ENCODE measurements at regions not wholly inside any gene's neighbourhood (a gene's known extent, or its start where the extent isn't known, plus 50 kb on each side); places are given as distances from the start of the nearest gene placed in this dataset.

DNA sequence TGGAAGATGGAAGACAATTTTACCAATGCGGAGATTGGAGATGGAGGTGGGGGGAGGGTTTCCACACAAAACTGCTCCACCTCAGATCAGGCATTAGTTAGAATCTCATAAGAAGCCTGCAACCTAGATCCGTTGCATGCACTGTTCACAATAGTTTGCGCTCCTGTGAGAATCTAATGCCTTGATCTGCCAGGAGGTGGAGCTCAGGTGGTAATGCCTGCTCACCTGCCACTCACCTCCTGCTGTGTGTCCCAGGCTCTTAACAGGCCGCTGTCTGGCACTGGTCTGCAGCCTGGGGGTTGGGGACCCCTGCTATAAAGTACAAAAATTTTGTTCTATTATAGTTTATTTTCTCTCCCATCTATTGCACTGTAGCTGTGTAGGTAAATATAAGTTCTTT is 84.9 kb upstream of the FOXG1 start:
- Histone ChIP-seq H3K36me3 (ENCODE audit: insufficient read depth, low read length) (no peaks in the 10 kb centered on the region), H3K4me3 (ENCODE audit: low read length) (no peak overlapping the region), H3K27me3 (ENCODE audit: insufficient read depth, low read length) (no peaks in the 10 kb centered on the region), H2AFZ (ENCODE audit: low read depth, low read length) (no peak overlapping the region), H3K9me3 (ENCODE audit: low read length) (no peaks in the 10 kb centered on the region), H3K4me1 (ENCODE audit: insufficient read depth, low read length) (no peaks in the 10 kb centered on the region)

DNA sequence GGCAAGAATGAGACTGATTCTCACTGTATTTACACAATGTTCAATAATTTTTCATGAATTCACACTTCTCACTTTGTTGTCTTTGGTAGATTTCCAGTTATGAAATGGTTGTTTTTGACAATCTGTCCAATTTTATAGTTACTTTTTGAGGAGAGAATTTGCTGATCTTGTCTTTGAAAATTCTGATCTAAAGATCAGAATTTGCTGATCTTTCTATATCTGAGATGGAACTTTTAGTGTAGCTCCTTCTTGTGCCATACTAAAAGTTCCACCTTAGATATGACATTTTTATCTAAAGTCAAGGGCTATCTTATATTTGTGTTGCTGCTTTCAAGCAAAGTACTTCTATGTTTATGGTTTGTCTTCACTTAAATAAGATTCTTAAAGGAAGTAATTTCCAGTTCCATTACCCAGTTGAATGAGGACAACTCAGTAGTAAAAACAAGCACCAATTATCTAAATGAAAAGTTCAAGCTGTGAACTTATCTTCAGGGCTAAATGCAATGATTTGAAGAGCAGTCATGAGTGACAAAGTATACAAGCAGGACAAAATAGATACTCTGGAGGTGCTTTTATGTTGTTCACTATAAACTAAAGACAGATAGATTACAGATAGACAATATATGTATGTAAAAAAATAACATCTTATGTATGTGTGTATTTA is 76.4 kb upstream of the FOXG1 start:
- Histone ChIP-seq H2AFZ (ENCODE audit: low read depth, low read length) (no peak overlapping the region), H3K9me3 (ENCODE audit: low read length) (no peaks in the 10 kb centered on the region), H3K4me3 (ENCODE audit: low read length) (no peak overlapping the region), H3K4me1 (ENCODE audit: insufficient read depth, low read length) (no peaks in the 10 kb centered on the region), H3K27me3 (ENCODE audit: insufficient read depth, low read length) (no peaks in the 10 kb centered on the region), H3K36me3 (ENCODE audit: insufficient read depth, low read length) (no peaks in the 10 kb centered on the region)

DNA sequence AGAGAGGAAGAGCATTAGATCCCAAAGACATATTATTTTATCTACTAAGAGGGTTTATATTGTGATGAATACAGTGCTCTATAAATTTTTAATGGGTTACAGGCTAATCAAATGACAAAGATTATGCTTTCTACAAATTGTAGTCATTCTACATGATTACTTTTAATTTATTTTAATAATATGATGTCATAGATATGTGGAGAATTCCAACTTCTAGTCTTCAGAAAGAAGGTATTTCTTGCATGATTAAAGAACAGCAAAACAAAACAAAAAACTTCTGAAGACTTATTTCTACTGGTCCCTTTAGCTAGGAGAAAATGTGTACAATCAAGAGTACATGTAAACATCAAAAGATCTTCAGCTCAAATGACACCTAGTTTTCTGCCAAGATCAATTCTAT is 71.5 kb upstream of the FOXG1 start:
- no peaks in the 10 kb centered on the region for H3K4me1 ChIP-seq (ENCODE audit: insufficient read depth, low read length)
- no peaks in the 10 kb centered on the region for H3K27me3 ChIP-seq (ENCODE audit: insufficient read depth, low read length)
- no peak overlapping the region for H2AFZ ChIP-seq (ENCODE audit: low read depth, low read length)
- no peaks in the 10 kb centered on the region for H3K36me3 ChIP-seq (ENCODE audit: insufficient read depth, low read length)
- H3K4me3 ChIP-seq (ENCODE audit: low read length) = no peak overlapping the region
- H3K9me3 ChIP-seq (ENCODE audit: low read length) = no peaks in the 10 kb centered on the region

DNA sequence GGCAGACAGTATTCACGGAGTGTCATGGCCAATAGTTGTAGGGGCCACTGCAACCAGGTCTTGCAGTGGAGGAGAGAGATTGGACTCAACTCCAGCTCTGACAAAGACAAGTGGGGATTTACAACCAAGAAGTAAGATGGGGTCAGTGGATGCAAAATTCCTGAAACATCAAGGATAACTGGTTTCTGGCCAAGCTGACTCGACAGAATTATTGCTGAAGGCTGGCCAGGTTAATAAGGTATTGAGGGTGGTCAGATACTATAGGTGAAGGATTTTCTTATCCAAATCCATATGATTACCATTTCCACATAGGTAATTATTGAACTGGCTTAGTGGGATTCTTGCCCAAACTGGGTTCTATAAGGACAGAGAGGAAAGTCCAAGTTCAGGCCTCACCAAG is 64.9 kb upstream of the FOXG1 start:
- H3K27me3 ChIP-seq (ENCODE audit: insufficient read depth, low read length) = no peaks in the 10 kb centered on the region

DNA sequence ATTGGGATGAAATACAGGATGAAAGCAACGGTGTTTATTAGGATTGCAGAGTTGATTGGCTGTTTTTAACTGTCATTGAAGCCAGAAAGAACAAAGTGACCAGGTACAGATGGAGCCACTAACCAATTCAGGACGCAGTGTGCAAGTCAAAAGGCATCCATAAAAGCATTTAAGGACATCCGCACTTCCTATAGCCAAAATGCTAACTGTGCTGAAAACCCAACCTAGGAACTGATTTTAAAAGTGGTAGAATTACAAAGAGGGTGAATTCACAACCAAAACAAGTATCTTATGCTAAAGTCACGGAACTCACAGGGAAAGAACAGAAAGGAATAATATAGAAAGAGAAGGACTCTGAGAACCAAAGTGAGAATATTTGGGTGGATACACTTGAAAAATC is 63.1 kb upstream of the FOXG1 start:
- Histone ChIP-seq H3K9me3 (ENCODE audit: low read length) (no peaks in the 10 kb centered on the region), H3K27me3 (ENCODE audit: insufficient read depth, low read length) (no peaks in the 10 kb centered on the region), H2AFZ (ENCODE audit: low read depth, low read length) (no peak overlapping the region), H3K36me3 (ENCODE audit: insufficient read depth, low read length) (no peaks in the 10 kb centered on the region), H3K4me3 (ENCODE audit: low read length) (no peak overlapping the region), H3K4me1 (ENCODE audit: insufficient read depth, low read length) (no peaks in the 10 kb centered on the region)

More for the DNA sequence above, 64.9 kb upstream of the FOXG1 start:
- Histone ChIP-seq H3K36me3 (ENCODE audit: insufficient read depth, low read length) (no peaks in the 10 kb centered on the region), H3K4me3 (ENCODE audit: low read length) (no peak overlapping the region), H3K4me1 (ENCODE audit: insufficient read depth, low read length) (no peaks in the 10 kb centered on the region), H3K9me3 (ENCODE audit: low read length) (no peaks in the 10 kb centered on the region), H2AFZ (ENCODE audit: low read depth, low read length) (no peak overlapping the region)

DNA sequence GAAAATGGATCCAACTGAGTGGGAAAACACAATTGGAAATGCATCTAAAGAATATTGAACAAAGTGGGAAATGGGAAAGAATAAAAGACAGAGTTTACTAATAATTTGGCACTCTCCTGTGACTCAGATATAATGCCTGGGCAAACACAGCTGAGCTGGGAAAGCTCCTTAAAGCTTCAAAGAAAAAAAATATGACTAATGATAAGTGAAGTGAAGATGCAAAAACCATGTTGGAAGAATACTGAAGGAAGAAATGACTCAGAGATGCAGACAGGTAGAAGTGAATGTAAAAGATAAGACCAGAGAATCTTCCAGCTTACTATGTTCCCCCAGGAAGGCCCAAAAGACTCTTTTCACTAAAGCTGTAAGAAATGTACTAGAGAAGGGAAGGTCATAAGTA is 62.4 kb upstream of the FOXG1 start:
- no peak overlapping the region for H2AFZ ChIP-seq (ENCODE audit: low read depth, low read length)
- H3K4me1 ChIP-seq (ENCODE audit: insufficient read depth, low read length) = no peaks in the 10 kb centered on the region
- no peaks in the 10 kb centered on the region for H3K27me3 ChIP-seq (ENCODE audit: insufficient read depth, low read length)
- H3K36me3 ChIP-seq (ENCODE audit: insufficient read depth, low read length) = no peaks in the 10 kb centered on the region
- H3K4me3 ChIP-seq (ENCODE audit: low read length) = no peak overlapping the region
- H3K9me3 ChIP-seq (ENCODE audit: low read length) = no peaks in the 10 kb centered on the region

DNA sequence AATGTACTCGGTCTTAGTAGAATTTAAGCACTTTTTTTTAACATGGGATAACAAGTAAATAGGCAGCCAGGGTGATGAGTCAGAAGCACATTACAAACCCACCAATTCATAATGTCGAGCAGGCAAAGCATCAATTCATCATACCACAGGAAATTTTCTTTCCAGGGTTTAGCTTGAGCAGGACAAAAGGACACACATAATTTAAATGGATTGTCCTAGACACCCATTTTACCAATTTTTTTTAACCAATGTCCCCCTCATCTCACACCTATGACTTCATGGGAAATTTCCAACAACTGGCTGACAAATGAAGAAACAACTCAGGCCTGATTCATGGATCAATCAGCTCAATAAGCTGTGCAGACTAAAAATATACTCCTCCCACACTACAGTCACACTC is 58.8 kb upstream of the FOXG1 start:
- H3K27me3 ChIP-seq (ENCODE audit: insufficient read depth, low read length) = no peaks in the 10 kb centered on the region
- no peaks in the 10 kb centered on the region for H3K9me3 ChIP-seq (ENCODE audit: low read length)
- no peaks in the 10 kb centered on the region for H3K4me1 ChIP-seq (ENCODE audit: insufficient read depth, low read length)
- H2AFZ ChIP-seq (ENCODE audit: low read depth, low read length) = no peak overlapping the region
- no peaks in the 10 kb centered on the region for H3K36me3 ChIP-seq (ENCODE audit: insufficient read depth, low read length)
- no peak overlapping the region for H3K4me3 ChIP-seq (ENCODE audit: low read length)

DNA sequence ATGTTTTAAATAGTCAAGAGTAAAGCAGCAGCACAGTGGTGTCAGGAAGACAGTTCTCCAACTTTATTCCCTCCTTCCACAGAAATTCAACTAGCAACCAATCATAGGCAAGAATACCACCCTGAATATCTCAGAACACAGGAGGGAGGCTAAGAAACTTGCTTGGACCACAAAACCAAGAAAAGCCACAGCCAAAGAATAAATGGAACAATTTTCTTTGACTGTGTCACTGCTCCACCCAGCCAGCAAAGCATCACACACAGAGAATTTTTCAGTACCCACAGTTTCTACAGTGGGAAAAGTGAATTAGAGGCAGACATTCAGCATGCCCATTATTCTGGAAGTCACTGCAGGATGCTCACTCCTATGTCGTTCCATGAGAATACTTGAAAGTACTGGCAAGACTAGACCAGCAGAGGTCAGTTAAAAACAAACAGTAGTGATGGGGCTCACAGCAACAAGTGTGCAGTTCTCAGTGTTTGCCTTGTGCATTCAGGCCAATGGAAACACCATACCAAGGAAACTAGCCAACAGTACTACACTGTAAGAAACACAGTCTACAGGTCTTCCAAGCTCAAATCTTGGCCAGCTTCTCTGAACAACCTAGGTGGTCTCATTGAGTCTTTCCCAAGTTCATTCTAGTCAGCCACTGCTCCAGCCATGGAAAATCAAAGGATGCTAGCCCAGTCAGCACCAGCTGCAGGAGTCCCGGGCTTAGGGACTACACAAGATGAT is 56.8 kb upstream of the FOXG1 start:
- Histone ChIP-seq H2AFZ (ENCODE audit: low read depth, low read length) (no peak overlapping the region), H3K4me1 (ENCODE audit: insufficient read depth, low read length) (no peaks in the 10 kb centered on the region), H3K27me3 (ENCODE audit: insufficient read depth, low read length) (no peaks in the 10 kb centered on the region), H3K36me3 (ENCODE audit: insufficient read depth, low read length) (no peaks in the 10 kb centered on the region), H3K4me3 (ENCODE audit: low read length) (no peak overlapping the region), H3K9me3 (ENCODE audit: low read length) (no peaks in the 10 kb centered on the region)
